Thoracic aorta (tissue), 2 donors: ENCODE measurements at regions not wholly inside any gene's neighbourhood (a gene's known extent, or its start where the extent isn't known, plus 50 kb on each side); places are given as distances from the start of the nearest gene placed in this dataset.

ENCODE experiments used
- ATAC-seq: fragments of 150-250 bp; one replicate; pipeline ENCODE4 v1.8.0; 2017; ENCODE audit warnings: low read depth; ENCODE audit not compliant: insufficient number of reproducible peaks, low FRiP score
- DNase-seq: peaks from one replicate; pipeline ENCODE4 v3.0.0-alpha.2; 2020; ENCODE audit warnings: low spot score
- H3K27ac ChIP-seq, 2 donors: fragments of 200-600 bp; sonication (generic); 1 replicate in 1 of 2; 2 replicates in 1 of 2; pipeline ENCODE4 v1.5.1; 2016; ENCODE audit warnings: mild to moderate bottlenecking in 2 of 2, moderate library complexity in 2 of 2
- H3K27me3 ChIP-seq: fragments of 200-600 bp; sonication (generic); replicated peaks from 2 replicates; pipeline ENCODE4 v1.6.0; 2016; ENCODE audit warnings: mild to moderate bottlenecking; ENCODE audit not compliant: insufficient read depth
- H3K36me3 ChIP-seq: fragments of 200-600 bp; sonication (generic); one replicate; pipeline ENCODE4 v1.5.1; 2016
- H3K4me1 ChIP-seq, 2 donors: fragments of 200-600 bp; sonication (generic); 1 replicate in 1 of 2; 2 replicates in 1 of 2; pipeline versions ENCODE4 v1.5.1 to v1.6.0; 2016; ENCODE audit warnings: low read depth in 2 of 2, mild to moderate bottlenecking in 1 of 2; ENCODE audit not compliant: control insufficient read depth in 1 of 2
- H3K4me3 ChIP-seq: fragments of 200-600 bp; sonication (generic); 2 replicates; pipeline ENCODE4 v1.5.1; 2016; ENCODE audit warnings: mild to moderate bottlenecking
- H3K9me3 ChIP-seq: fragments of 200-600 bp; sonication (generic); 2 replicates; pipeline ENCODE4 v1.5.1; 2016
- TF ChIP-seq, protein P1 (sequence below): fragments of 200-600 bp; sonication (generic); IDR thresholded peaks from one replicate; pipeline ENCODE4 v1.5.1; 2019; ENCODE audit warnings: antibody characterized with exemption

- no peak overlapping the region for H3K4me3 ChIP-seq
- H3K4me1 ChIP-seq, result no peaks in the 10 kb centered on the region
- H3K27me3 ChIP-seq, result no peaks in the 10 kb centered on the region
- ATAC-seq (no peak), DNase-seq (no peak)
- TF ChIP-seq, protein P1, sequence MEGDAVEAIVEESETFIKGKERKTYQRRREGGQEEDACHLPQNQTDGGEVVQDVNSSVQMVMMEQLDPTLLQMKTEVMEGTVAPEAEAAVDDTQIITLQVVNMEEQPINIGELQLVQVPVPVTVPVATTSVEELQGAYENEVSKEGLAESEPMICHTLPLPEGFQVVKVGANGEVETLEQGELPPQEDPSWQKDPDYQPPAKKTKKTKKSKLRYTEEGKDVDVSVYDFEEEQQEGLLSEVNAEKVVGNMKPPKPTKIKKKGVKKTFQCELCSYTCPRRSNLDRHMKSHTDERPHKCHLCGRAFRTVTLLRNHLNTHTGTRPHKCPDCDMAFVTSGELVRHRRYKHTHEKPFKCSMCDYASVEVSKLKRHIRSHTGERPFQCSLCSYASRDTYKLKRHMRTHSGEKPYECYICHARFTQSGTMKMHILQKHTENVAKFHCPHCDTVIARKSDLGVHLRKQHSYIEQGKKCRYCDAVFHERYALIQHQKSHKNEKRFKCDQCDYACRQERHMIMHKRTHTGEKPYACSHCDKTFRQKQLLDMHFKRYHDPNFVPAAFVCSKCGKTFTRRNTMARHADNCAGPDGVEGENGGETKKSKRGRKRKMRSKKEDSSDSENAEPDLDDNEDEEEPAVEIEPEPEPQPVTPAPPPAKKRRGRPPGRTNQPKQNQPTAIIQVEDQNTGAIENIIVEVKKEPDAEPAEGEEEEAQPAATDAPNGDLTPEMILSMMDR, result no peak
- no peaks in the 10 kb centered on the region for H3K36me3 ChIP-seq
- H3K27ac ChIP-seq, result no peak overlapping the region
- no peaks in the 10 kb centered on the region for H3K9me3 ChIP-seq
Measured at GRCh38 chr14:34338056-34338455, 124.0 kb downstream of the SPTSSA start.

- no peaks in the 10 kb centered on the region for H3K36me3 ChIP-seq
- no peak overlapping the region for H3K4me3 ChIP-seq
- TF ChIP-seq, protein P1, result no peak
- H3K9me3 ChIP-seq, result no peaks in the 10 kb centered on the region
- H3K27ac ChIP-seq, result no peak overlapping the region
- DNase-seq (no peak), ATAC-seq (no peak)
- no peaks in the 10 kb centered on the region for H3K4me1 ChIP-seq
- no peaks in the 10 kb centered on the region for H3K27me3 ChIP-seq
Measured at GRCh38 chr14:34336501-34336900, 125.5 kb downstream of the SPTSSA start.

DNA sequence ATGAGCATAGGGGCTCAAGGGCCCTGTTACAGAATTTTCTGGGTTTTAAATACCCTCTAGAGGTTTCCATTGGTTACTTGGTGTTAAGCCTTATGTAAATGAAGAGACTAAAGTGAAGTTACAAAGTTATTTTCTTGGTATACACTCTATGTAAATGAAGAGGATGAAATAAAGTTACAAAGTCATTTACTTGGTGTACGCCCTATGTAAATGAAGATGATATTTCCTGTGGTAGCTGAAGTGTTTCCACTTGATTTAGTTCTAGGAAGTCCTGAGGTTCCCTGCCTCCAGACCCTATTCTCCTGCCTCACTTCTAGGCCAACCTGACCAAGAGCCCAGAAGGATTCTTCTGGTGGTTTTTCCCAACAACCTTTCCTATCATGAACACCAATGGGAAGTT, 126.1 kb downstream of the SPTSSA start:
- H3K27me3 ChIP-seq, result no peaks in the 10 kb centered on the region
- no peak for ATAC-seq
- H3K4me3 ChIP-seq, result no peak overlapping the region

DNA sequence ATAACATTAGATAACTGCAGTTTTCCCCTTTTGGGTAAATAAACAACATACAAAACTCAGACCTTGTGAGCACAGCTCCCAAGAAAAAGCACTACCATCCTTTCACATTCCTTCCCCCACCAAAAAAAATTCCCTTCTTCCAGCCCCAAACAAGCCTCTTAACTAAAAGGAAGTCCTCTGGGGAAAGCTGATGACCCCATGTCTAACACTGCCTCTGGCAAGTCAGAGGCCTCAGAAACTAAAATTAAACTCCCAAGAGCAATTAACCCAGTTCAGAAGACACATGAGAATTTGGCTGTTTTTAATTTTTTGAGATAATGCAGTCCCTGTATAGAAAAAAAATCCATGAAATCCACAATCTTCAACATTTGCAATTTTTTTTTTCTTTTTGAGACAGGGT, 127.7 kb downstream of the SPTSSA start:
- TF ChIP-seq, protein P1, result no peak
- DNase-seq (no peak), ATAC-seq (no peak)
- Histone ChIP-seq H3K9me3 (no peaks in the 10 kb centered on the region), H3K27me3 (no peaks in the 10 kb centered on the region), H3K4me3 (no peak overlapping the region), H3K4me1 (no peaks in the 10 kb centered on the region), H3K36me3 (no peaks in the 10 kb centered on the region), H3K27ac (no peak overlapping the region)

More for the DNA sequence above, 126.1 kb downstream of the SPTSSA start:
- no peaks in the 10 kb centered on the region for H3K4me1 ChIP-seq
- TF ChIP-seq, protein P1, result no peak
- DNase-seq, result no peak
- H3K36me3 ChIP-seq, result no peaks in the 10 kb centered on the region
- no peaks in the 10 kb centered on the region for H3K9me3 ChIP-seq
- no peak overlapping the region for H3K27ac ChIP-seq

DNA sequence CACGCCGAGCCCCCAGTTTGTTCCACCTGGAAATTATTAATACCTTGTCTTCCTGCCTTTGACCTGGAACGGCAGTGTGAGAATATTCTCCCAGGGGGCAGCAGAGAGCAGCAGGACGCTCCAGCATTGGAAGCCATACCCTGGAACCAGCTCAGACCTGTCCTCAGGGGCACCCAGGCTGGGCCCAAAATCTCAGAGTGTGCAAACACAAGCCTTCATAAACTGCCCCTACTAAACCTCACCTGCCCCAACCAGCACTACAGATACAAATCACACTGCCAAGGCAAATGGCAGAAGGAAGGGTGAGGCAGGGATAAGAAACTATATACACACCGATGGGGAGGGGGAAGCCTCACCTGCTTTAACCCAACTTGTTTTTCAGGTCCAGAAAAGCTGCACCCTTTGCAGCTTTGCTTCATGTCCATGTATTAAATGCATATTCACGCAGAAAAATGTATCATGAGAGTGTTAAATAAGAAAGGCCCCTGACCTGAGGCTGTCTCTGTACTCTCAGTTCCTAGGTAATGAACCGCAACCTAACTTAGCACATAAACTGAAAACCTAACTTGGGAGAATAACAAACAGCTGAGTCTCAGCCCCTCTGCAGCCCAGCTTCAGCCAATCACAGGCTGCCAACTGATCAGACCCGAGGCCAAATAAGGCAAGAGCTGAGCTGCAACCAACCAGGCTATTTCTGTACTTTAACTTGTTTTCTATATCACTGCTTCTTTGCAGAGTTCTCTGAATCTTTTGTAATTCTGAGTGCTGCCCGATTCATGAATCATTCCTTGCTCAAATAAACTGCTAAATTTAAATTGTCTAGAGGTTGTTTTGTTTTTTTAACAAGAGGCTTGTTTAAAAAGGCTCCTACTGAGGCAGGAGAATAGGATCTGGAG, 130.1 kb downstream of the SPTSSA start:
- ATAC-seq, result no peak
- Histone ChIP-seq H3K9me3 (no peaks in the 10 kb centered on the region), H3K36me3 (no peaks in the 10 kb centered on the region), H3K4me3 (no peak overlapping the region), H3K27me3 (no peaks in the 10 kb centered on the region), H3K27ac (no peak overlapping the region), H3K4me1 (no peaks in the 10 kb centered on the region)
- DNase-seq, result no peak
- TF ChIP-seq, protein P1, result peak; percentile 43
